ENCODE measurements at regions not wholly inside any gene's neighbourhood (a gene's known extent, or its start where the extent isn't known, plus 50 kb on each side); places are given as distances from the start of the nearest gene placed in this dataset.

GRCh38 chr2:54054271-54054670 lies 61.1 kb upstream of the ACYP2 start:
- peaks cover 0 to 17% (median 3%) of the 10 kb centered on the region in 8 donors for H3K9me3 ChIP-seq
- 44 to 65% (median 55%) methylated on average over 3 of the region's 3 CpGs for WGBS, 5 donors
- no peaks in the 10 kb centered on the region for H3K27me3 ChIP-seq (replicated peaks in 1 of 7)
- TF ChIP-seq CTCF (IDR thresholded peaks at IDR 0.05 in 8 of 11, conservative IDR thresholded peaks at IDR 0.05 in 3 of 11) (no peak), POLR2A (IDR thresholded peaks at IDR 0.05) (no peak), POLR2AphosphoS5 (IDR thresholded peaks at IDR 0.05) (no peak)
- peaks cover 0 to 28% (median 5%) of the 10 kb centered on the region in 6 donors for H3K4me1 ChIP-seq
- intact Hi-C loops (cut with DNase I; ENCODE audit: low total_unique reads), result no loop called here
- no peak for DNase-seq
- no peak overlapping the region for H3K4me3 ChIP-seq
- peaks cover 0 to 30% (median 7%) of the 10 kb centered on the region in 6 donors for H3K36me3 ChIP-seq
- H3K27ac ChIP-seq, result peak overlapping the region; percentile 22 to 72 (median 66)

- intact Hi-C loops (cut with DNase I; ENCODE audit: low total_unique reads), result no loop called here
- peaks cover 0 to 32% (median 6%) of the 10 kb centered on the region in 6 donors for H3K4me1 ChIP-seq
- no peaks in the 10 kb centered on the region for H3K27me3 ChIP-seq (replicated peaks in 1 of 7)
- H3K27ac ChIP-seq, result peak overlapping the region; percentile 22 to 72 (median 66)
- DNase-seq, result no peak
- WGBS, 5 donors, result 38 to 75% (median 56%) methylated on average over 2 of the region's 2 CpGs
- no peak overlapping the region for H3K4me3 ChIP-seq
- TF ChIP-seq POLR2AphosphoS5 (IDR thresholded peaks at IDR 0.05) (no peak), CTCF (IDR thresholded peaks at IDR 0.05 in 8 of 11, conservative IDR thresholded peaks at IDR 0.05 in 3 of 11) (no peak), POLR2A (IDR thresholded peaks at IDR 0.05) (no peak)
- peaks cover 0 to 30% (median 7%) of the 10 kb centered on the region in 6 donors for H3K36me3 ChIP-seq
- H3K9me3 ChIP-seq, result peaks cover 0 to 14% (median 3%) of the 10 kb centered on the region in 8 donors
Observed at GRCh38 chr2:54053830-54054229, 61.6 kb upstream of the ACYP2 start.

GRCh38 chr2:54052825-54053718 lies 62.3 kb upstream of the ACYP2 start:
- TF ChIP-seq CTCF (IDR thresholded peaks at IDR 0.05 in 8 of 11, conservative IDR thresholded peaks at IDR 0.05 in 3 of 11) (peak in 1 of 11 experiments; percentile 19), POLR2AphosphoS5 (IDR thresholded peaks at IDR 0.05) (no peak), POLR2A (IDR thresholded peaks at IDR 0.05) (no peak)
- Histone ChIP-seq H3K27ac (peak overlapping the region; percentile 22 to 72 (median 66)), H3K27me3 (replicated peaks in 1 of 7) (no peaks in the 10 kb centered on the region), H3K4me3 (no peak overlapping the region), H3K9me3 (peaks cover 0 to 14% (median 3%) of the 10 kb centered on the region in 8 donors), H3K36me3 (peaks cover 0 to 30% (median 7%) of the 10 kb centered on the region in 6 donors), H3K4me1 (peaks cover 0 to 39% (median 9%) of the 10 kb centered on the region in 6 donors)
- intact Hi-C loops (cut with DNase I; ENCODE audit: low total_unique reads), result no loop called here
- DNase-seq, result no peak
- WGBS, 5 donors, result 91 to 96% (median 93%) methylated on average over 4 of the region's 4 CpGs

GRCh38 chr2:54050445-54050844 lies 65.0 kb upstream of the ACYP2 start:
- H3K27me3 ChIP-seq (replicated peaks in 1 of 7), result no peaks in the 10 kb centered on the region
- H3K27ac ChIP-seq, result no peak overlapping the region
- H3K4me3 ChIP-seq, result no peak overlapping the region
- DNase-seq, result no peak
- peaks cover 0 to 34% (median 7%) of the 10 kb centered on the region in 6 donors for H3K36me3 ChIP-seq
- WGBS, 5 donors, result 67 to 96% (median 95%) methylated on average over 2 of the region's 2 CpGs
- H3K4me1 ChIP-seq, result peaks cover 0 to 41% (median 10%) of the 10 kb centered on the region in 6 donors
- TF ChIP-seq CTCF (IDR thresholded peaks at IDR 0.05 in 8 of 11, conservative IDR thresholded peaks at IDR 0.05 in 3 of 11) (no peak), POLR2A (IDR thresholded peaks at IDR 0.05) (no peak), POLR2AphosphoS5 (IDR thresholded peaks at IDR 0.05) (no peak)
- intact Hi-C loops (cut with DNase I; ENCODE audit: low total_unique reads), result no loop called here
- H3K9me3 ChIP-seq, result peaks cover 0 to 19% (median 5%) of the 10 kb centered on the region in 8 donors
